T-helper 9 cell (primary cell): ENCODE measurements at regions not wholly inside any gene's neighbourhood (a gene's known extent, or its start where the extent isn't known, plus 50 kb on each side); places are given as distances from the start of the nearest gene placed in this dataset.

Experiments
- DNase-seq: peaks from one replicate; pipeline ENCODE4 v3.0.0-alpha.2; 2020

GRCh38 chr16:72501739-72502593 lies 330.0 kb upstream of the PMFBP1 start:
- DNase-seq: no peak

- DNase-seq: no peak
Measured at GRCh38 chr16:72500545-72500944, 328.6 kb upstream of the PMFBP1 start.

- no peak for DNase-seq
Measured at GRCh38 chr16:72493716-72494415, 321.9 kb upstream of the PMFBP1 start.

- DNase-seq: no peak
Measured at GRCh38 chr16:72487283-72487682, 315.3 kb upstream of the PMFBP1 start.

- DNase-seq: no peak
Measured at GRCh38 chr16:72482695-72483094, 310.7 kb upstream of the PMFBP1 start.

- no peak for DNase-seq
Measured at GRCh38 chr16:72481419-72481818, 309.5 kb upstream of the PMFBP1 start.

- no peak for DNase-seq
Measured at GRCh38 chr16:72480911-72481310, 309.0 kb upstream of the PMFBP1 start.

- no peak for DNase-seq
Measured at GRCh38 chr16:72475688-72476087, 303.7 kb upstream of the PMFBP1 start.

- no peak for DNase-seq
Measured at GRCh38 chr16:72474501-72475123, 302.7 kb upstream of the PMFBP1 start.

- DNase-seq: no peak
Measured at GRCh38 chr16:72473631-72474030, 301.7 kb upstream of the PMFBP1 start.

GRCh38 chr16:72471317-72471924 lies 299.5 kb upstream of the PMFBP1 start:
- DNase-seq: no peak

GRCh38 chr16:72470541-72470940 lies 298.6 kb upstream of the PMFBP1 start:
- no peak for DNase-seq

- DNase-seq: no peak
Measured at GRCh38 chr16:72469932-72470331, 298.0 kb upstream of the PMFBP1 start.

GRCh38 chr16:72468582-72468981 lies 296.6 kb upstream of the PMFBP1 start:
- no peak for DNase-seq

- no peak for DNase-seq
Measured at GRCh38 chr16:72467157-72467759, 295.3 kb upstream of the PMFBP1 start.

GRCh38 chr16:72464597-72465368 lies 292.8 kb upstream of the PMFBP1 start:
- no peak for DNase-seq

- no peak for DNase-seq
Measured at GRCh38 chr16:72464052-72464451, 292.1 kb upstream of the PMFBP1 start.

GRCh38 chr16:72458035-72458434 lies 286.1 kb upstream of the PMFBP1 start:
- DNase-seq: no peak

- DNase-seq: no peak
Measured at GRCh38 chr16:72457243-72457940, 285.4 kb upstream of the PMFBP1 start.

GRCh38 chr16:72455743-72456659 lies 284.0 kb upstream of the PMFBP1 start:
- DNase-seq: no peak
